Activated T-cell treated with anti-CD3 and anti-CD28 coated beads, Interleukin-2, amount 50 U/mL, for 4 hours (primary cell): ENCODE measurements at regions not wholly inside any gene's neighbourhood (a gene's known extent, or its start where the extent isn't known, plus 50 kb on each side); places are given as distances from the start of the nearest gene placed in this dataset.
"Not testable (repeated sequence)": the region's sequence is repeated elsewhere in the genome, so short reads cannot be mapped to it uniquely, and the experiment has no call there.

ENCODE experiments used
- ATAC-seq, 2 donors: fragments of 200-7000 bp; cut with Tn5 transposase; one replicate each; pipeline ENCODE4 v1.10.0; 2021
- DNase-seq: peaks from one replicate; pipeline ENCODE4 v3.0.0-alpha.2; 2020
- H3K27me3 Mint-ChIP-seq: one replicate; pipeline ENCODE4 v1.8.0; 2021; ENCODE audit warnings: low read depth, mixed read lengths
- H3K36me3 Mint-ChIP-seq: one replicate; pipeline ENCODE4 v1.8.0; 2022; ENCODE audit warnings: mixed read lengths; ENCODE audit not compliant: insufficient read depth
- H3K4me1 Mint-ChIP-seq: one replicate; pipeline ENCODE4 v1.8.0; 2021; ENCODE audit warnings: low read depth, mixed read lengths
- H3K4me3 Mint-ChIP-seq: one replicate; pipeline ENCODE4 v1.8.0; 2021; ENCODE audit warnings: mild to moderate bottlenecking, moderate library complexity, mixed read lengths
- H3K9me3 Mint-ChIP-seq: one replicate; pipeline ENCODE4 v1.8.0; 2021; ENCODE audit warnings: mixed read lengths

- no peaks in the 10 kb centered on the region for H3K4me1 Mint-ChIP-seq
- H3K27me3 Mint-ChIP-seq = no peaks in the 10 kb centered on the region
- DNase-seq (no peak), ATAC-seq (no peak)
- no peaks in the 10 kb centered on the region for H3K9me3 Mint-ChIP-seq
- H3K36me3 Mint-ChIP-seq = no peaks in the 10 kb centered on the region
- no peak overlapping the region for H3K4me3 Mint-ChIP-seq
These were observed 329.4 kb upstream of the PCDH18 start for GRCh38 chr4:137861682-137862081.

GRCh38 chr4:137853424-137853823, 321.1 kb upstream of the PCDH18 start:
- Mint-ChIP-seq H3K27me3 (no peaks in the 10 kb centered on the region), H3K4me1 (no peaks in the 10 kb centered on the region), H3K4me3 (no peak overlapping the region), H3K36me3 (no peaks in the 10 kb centered on the region), H3K9me3 (peaks cover 15% of the 10 kb centered on the region)
- no peak for DNase-seq
- ATAC-seq = no peak

- Mint-ChIP-seq H3K36me3 (no peaks in the 10 kb centered on the region), H3K4me1 (no peaks in the 10 kb centered on the region), H3K27me3 (no peaks in the 10 kb centered on the region), H3K9me3 (peaks cover 17% of the 10 kb centered on the region), H3K4me3 (no peak overlapping the region)
- no peak for DNase-seq
- ATAC-seq = no peak
These were observed 320.0 kb upstream of the PCDH18 start for GRCh38 chr4:137852326-137852725.

GRCh38 chr4:137851435-137851834, 319.1 kb upstream of the PCDH18 start:
- H3K36me3 Mint-ChIP-seq = no peaks in the 10 kb centered on the region
- H3K4me3 Mint-ChIP-seq = no peak overlapping the region
- H3K4me1 Mint-ChIP-seq = no peaks in the 10 kb centered on the region
- DNase-seq (no peak), ATAC-seq (no peak)
- no peaks in the 10 kb centered on the region for H3K27me3 Mint-ChIP-seq
- H3K9me3 Mint-ChIP-seq = peaks cover 19% of the 10 kb centered on the region

GRCh38 chr4:137827945-137828344, 295.7 kb upstream of the PCDH18 start:
- not testable (repeated sequence) for ATAC-seq, H3K36me3 Mint-ChIP-seq, H3K9me3 Mint-ChIP-seq

GRCh38 chr4:137825505-137825904, 293.2 kb upstream of the PCDH18 start:
- H3K4me3 Mint-ChIP-seq = no peak overlapping the region
- H3K4me1 Mint-ChIP-seq = no peaks in the 10 kb centered on the region
- H3K27me3 Mint-ChIP-seq = no peaks in the 10 kb centered on the region
- no peak for ATAC-seq
- peaks cover 8% of the 10 kb centered on the region for H3K9me3 Mint-ChIP-seq
- H3K36me3 Mint-ChIP-seq = no peaks in the 10 kb centered on the region
- DNase-seq = no peak

More at GRCh38 chr4:137827945-137828344, 295.7 kb upstream of the PCDH18 start:
- H3K4me3 Mint-ChIP-seq, DNase-seq, H3K27me3 Mint-ChIP-seq, H3K4me1 Mint-ChIP-seq: not testable (repeated sequence)

- H3K9me3 Mint-ChIP-seq = peaks cover 8% of the 10 kb centered on the region
- ATAC-seq = no peak
- no peak for DNase-seq
- no peaks in the 10 kb centered on the region for H3K27me3 Mint-ChIP-seq
- H3K4me1 Mint-ChIP-seq = no peaks in the 10 kb centered on the region
- H3K36me3 Mint-ChIP-seq = no peaks in the 10 kb centered on the region
- no peak overlapping the region for H3K4me3 Mint-ChIP-seq
These were observed 290.7 kb upstream of the PCDH18 start for GRCh38 chr4:137823007-137823406.

GRCh38 chr4:137819964-137820383, 287.7 kb upstream of the PCDH18 start:
- no peak for DNase-seq
- H3K36me3 Mint-ChIP-seq = no peaks in the 10 kb centered on the region
- peaks cover 8% of the 10 kb centered on the region for H3K9me3 Mint-ChIP-seq
- H3K4me1 Mint-ChIP-seq = no peaks in the 10 kb centered on the region
- H3K4me3 Mint-ChIP-seq = no peak overlapping the region
- no peak for ATAC-seq
- no peaks in the 10 kb centered on the region for H3K27me3 Mint-ChIP-seq

- ATAC-seq = no peak
- no peaks in the 10 kb centered on the region for H3K9me3 Mint-ChIP-seq
- no peaks in the 10 kb centered on the region for H3K36me3 Mint-ChIP-seq
- no peaks in the 10 kb centered on the region for H3K27me3 Mint-ChIP-seq
- no peak overlapping the region for H3K4me3 Mint-ChIP-seq
- H3K4me1 Mint-ChIP-seq = no peaks in the 10 kb centered on the region
- DNase-seq = no peak
These were observed 280.0 kb upstream of the PCDH18 start for GRCh38 chr4:137812258-137812657.

GRCh38 chr4:137806420-137806819, 274.1 kb upstream of the PCDH18 start:
- H3K36me3 Mint-ChIP-seq = no peaks in the 10 kb centered on the region

GRCh38 chr4:137804906-137805495, 272.7 kb upstream of the PCDH18 start:
- Mint-ChIP-seq H3K27me3 (no peaks in the 10 kb centered on the region), H3K9me3 (no peaks in the 10 kb centered on the region), H3K4me1 (no peaks in the 10 kb centered on the region), H3K4me3 (no peak overlapping the region), H3K36me3 (no peaks in the 10 kb centered on the region)
- DNase-seq = no peak
- ATAC-seq = no peak

More at GRCh38 chr4:137806420-137806819, 274.1 kb upstream of the PCDH18 start:
- no peak for ATAC-seq
- Mint-ChIP-seq H3K4me1 (no peaks in the 10 kb centered on the region), H3K27me3 (no peaks in the 10 kb centered on the region), H3K4me3 (no peak overlapping the region), H3K9me3 (no peaks in the 10 kb centered on the region)
- DNase-seq = no peak

- Mint-ChIP-seq H3K4me3 (no peak overlapping the region), H3K36me3 (no peaks in the 10 kb centered on the region), H3K9me3 (no peaks in the 10 kb centered on the region), H3K4me1 (no peaks in the 10 kb centered on the region), H3K27me3 (no peaks in the 10 kb centered on the region)
- DNase-seq = no peak
- ATAC-seq = no peak
These were observed 268.6 kb upstream of the PCDH18 start for GRCh38 chr4:137800861-137801260.

GRCh38 chr4:137794764-137795254, 262.5 kb upstream of the PCDH18 start:
- Mint-ChIP-seq H3K4me3 (no peak overlapping the region), H3K9me3 (peaks cover 10% of the 10 kb centered on the region), H3K27me3 (no peaks in the 10 kb centered on the region), H3K36me3 (no peaks in the 10 kb centered on the region), H3K4me1 (no peaks in the 10 kb centered on the region)
- DNase-seq = no peak
- no peak for ATAC-seq

GRCh38 chr4:137789263-137789662, 257.0 kb upstream of the PCDH18 start:
- not testable (repeated sequence) for H3K27me3 Mint-ChIP-seq, ATAC-seq, H3K4me1 Mint-ChIP-seq, H3K36me3 Mint-ChIP-seq, DNase-seq, H3K4me3 Mint-ChIP-seq
- H3K9me3 Mint-ChIP-seq = peaks cover 17% of the 10 kb centered on the region

GRCh38 chr4:137783923-137784322, 251.6 kb upstream of the PCDH18 start:
- peaks cover 16% of the 10 kb centered on the region for H3K9me3 Mint-ChIP-seq
- DNase-seq, H3K4me1 Mint-ChIP-seq, H3K27me3 Mint-ChIP-seq, H3K36me3 Mint-ChIP-seq, H3K4me3 Mint-ChIP-seq, ATAC-seq: not testable (repeated sequence)
